H1 (cell line): ENCODE measurements at regions not wholly inside any gene's neighbourhood (a gene's known extent, or its start where the extent isn't known, plus 50 kb on each side); places are given as distances from the start of the nearest gene placed in this dataset.

Source experiments
- CTCF ChIA-PET: fragments of 300-600 bp; sonication (Branson Sonifier 250); formaldehyde crosslinking; loops from one replicate; lab custom pipeline; 2021; ENCODE audit not compliant: partially characterized antibody; lab: Charles Lee
- POLR2A ChIA-PET: fragments of 300-600 bp; sonication (Branson Sonifier 250); formaldehyde crosslinking; loops from one replicate; lab custom pipeline; 2021; ENCODE audit warnings: inconsistent platforms; ENCODE audit not compliant: partially characterized antibody; lab: Charles Lee
- DNase-seq, 2 experiments: peaks; one replicate each; pipeline versions ENCODE4 v3.0.0 to v3.0.0-alpha.2; 2010 to 2022; ENCODE audit warnings: low spot score in 2 of 2, low read depth in 1 of 2, mixed read lengths in 1 of 2
- FAIRE-seq: peaks from 2 replicates; lab custom pipeline; 2011; peaks lifted over from hg19 to GRCh38; lab: Jason Lieb, UNC
- H2AFZ ChIP-seq: 2 replicates; pipeline ENCODE4 v1.8.1; 2012; ENCODE audit warnings: low read length, inconsistent platforms
- H2AK5ac ChIP-seq: 2 replicates; pipeline ENCODE4 v1.6.1; 2013; ENCODE audit warnings: low read depth, low read length
- H2BK120ac ChIP-seq: replicated peaks from 2 replicates; pipeline ENCODE3; 2013; ENCODE audit warnings: low read depth, low read length, inconsistent platforms
- H2BK12ac ChIP-seq: 2 replicates; pipeline ENCODE4 v1.6.1; 2013; ENCODE audit warnings: low read depth, low read length
- H2BK15ac ChIP-seq: 2 replicates; pipeline ENCODE4 v1.6.1; 2013; ENCODE audit warnings: low read length
- H2BK20ac ChIP-seq: 2 replicates; pipeline ENCODE4 v1.6.1; 2013; ENCODE audit warnings: low read length
- H2BK5ac ChIP-seq: 2 replicates; pipeline ENCODE4 v1.6.1; 2013; ENCODE audit warnings: low read depth, low read length
- H3K14ac ChIP-seq: 2 replicates; pipeline ENCODE4 v1.6.1; 2013; ENCODE audit warnings: inconsistent platforms; ENCODE audit not compliant: insufficient read length
- H3K18ac ChIP-seq: 2 replicates; pipeline ENCODE4 v1.6.1; 2013; ENCODE audit warnings: low read length; ENCODE audit errors: extremely low read depth
- H3K23ac ChIP-seq: 2 replicates; pipeline ENCODE4 v1.6.1; 2013; ENCODE audit warnings: inconsistent platforms; ENCODE audit not compliant: insufficient read length
- H3K23me2 ChIP-seq: 2 replicates; pipeline ENCODE4 v1.6.1; 2013; ENCODE audit warnings: low read depth, low read length
- H3K27ac ChIP-seq: 2 replicates; pipeline ENCODE4 v1.6.1; 2011; ENCODE audit warnings: low read depth, low read length, inconsistent platforms
- H3K27me3 ChIP-seq, 4 experiments: replicated peaks in 1 of 4; 1 replicate in 1 of 4; 2 replicates in 3 of 4; pipeline versions ENCODE4 v1.6.1 to v1.8.1; 2011 to 2013; ENCODE audit warnings: low read length in 3 of 4, mild to moderate bottlenecking in 3 of 4, inconsistent platforms in 2 of 4, mixed read lengths in 2 of 4, moderate library complexity in 1 of 4; ENCODE audit not compliant: control insufficient read depth in 3 of 4, insufficient read depth in 3 of 4; ENCODE audit errors: extremely low read depth in 1 of 4
- H3K36me3 ChIP-seq, 4 experiments: 2 replicates each; pipeline versions ENCODE4 v1.6.1 to v1.8.1; 2011 to 2013; ENCODE audit warnings: mild to moderate bottlenecking in 4 of 4, low read length in 3 of 4, moderate library complexity in 2 of 4, control low read depth in 1 of 4, inconsistent platforms in 1 of 4; ENCODE audit not compliant: insufficient read depth in 4 of 4, control insufficient read depth in 2 of 4
- H3K4ac ChIP-seq: replicated peaks from 2 replicates; pipeline ENCODE3; 2013; ENCODE audit warnings: low read length, low read depth, mixed read lengths, inconsistent platforms; ENCODE audit not compliant: insufficient read length
- H3K4me1 ChIP-seq, 4 experiments: replicated peaks in 1 of 4; 1 replicate in 1 of 4; 2 replicates in 3 of 4; pipeline versions ENCODE4 v1.6.1 to v1.8.1; 2011 to 2013; ENCODE audit warnings: low read length in 3 of 4, inconsistent platforms in 2 of 4, mixed read lengths in 1 of 4; ENCODE audit not compliant: insufficient read depth in 4 of 4, control insufficient read depth in 3 of 4
- H3K4me2 ChIP-seq, 2 experiments: 2 replicates each; pipeline versions ENCODE4 v1.6.1 to v1.8.1; 2011 to 2013; ENCODE audit warnings: low read depth in 2 of 2, low read length in 2 of 2, control low read depth in 1 of 2, inconsistent platforms in 1 of 2, mild to moderate bottlenecking in 1 of 2; ENCODE audit not compliant: insufficient read depth in 1 of 2
- H3K4me3 ChIP-seq, 4 experiments: fragments of 200-600, 300-600 bp in 1 of 4; sonication (generic), shearing (Covaris generic), sonication (Bioruptor Twin) in 1 of 4; 2 replicates each; pipeline versions ENCODE4 v1.5.1 to v1.8.1; 2011 to 2016; ENCODE audit warnings: low read length in 4 of 4, low read depth in 3 of 4, control low read depth in 2 of 4, inconsistent platforms in 2 of 4, mild to moderate bottlenecking in 2 of 4, mixed read lengths in 1 of 4, moderate library complexity in 1 of 4; ENCODE audit not compliant: insufficient read depth in 2 of 4; ENCODE audit errors: extremely low read depth in 1 of 4
- H3K56ac ChIP-seq: replicated peaks from 2 replicates; pipeline ENCODE3; 2013; ENCODE audit warnings: low read depth, mild to moderate bottlenecking, mixed read lengths, low read length, inconsistent platforms; ENCODE audit not compliant: insufficient read length
- H3K79me1 ChIP-seq: 2 replicates; pipeline ENCODE4 v1.6.1; 2013; ENCODE audit warnings: low read depth, low read length, control low read depth
- H3K79me2 ChIP-seq, 2 experiments: 2 replicates each; pipeline versions ENCODE4 v1.6.1 to v1.8.1; 2012 to 2013; ENCODE audit warnings: low read length in 2 of 2, mild to moderate bottlenecking in 2 of 2, inconsistent platforms in 1 of 2; ENCODE audit not compliant: insufficient read depth in 2 of 2, control insufficient read depth in 1 of 2
- H3K9ac ChIP-seq, 4 experiments: replicated peaks in 1 of 4; 1 replicate in 1 of 4; 2 replicates in 3 of 4; pipeline versions ENCODE4 v1.6.1 to v1.8.1; 2011 to 2013; ENCODE audit warnings: low read depth in 3 of 4, low read length in 3 of 4, control low read depth in 2 of 4, mild to moderate bottlenecking in 2 of 4, moderate library complexity in 2 of 4, inconsistent platforms in 1 of 4; ENCODE audit errors: extremely low read depth in 1 of 4
- H3K9me3 ChIP-seq, 2 experiments: 2 replicates each; pipeline versions ENCODE4 v1.6.1 to v1.8.1; 2012 to 2013; ENCODE audit warnings: mild to moderate bottlenecking in 2 of 2, moderate library complexity in 2 of 2, control low read depth in 1 of 2, inconsistent platforms in 1 of 2, low read depth in 1 of 2, low read length in 1 of 2, mixed read lengths in 1 of 2; ENCODE audit not compliant: insufficient read depth in 2 of 2
- H4K20me1 ChIP-seq, 2 experiments: replicated peaks in 1 of 2; 2 replicates each; pipeline versions ENCODE3 to v1.8.1; 2011 to 2013; ENCODE audit warnings: inconsistent platforms in 2 of 2, low read length in 2 of 2, mild to moderate bottlenecking in 1 of 2; ENCODE audit not compliant: insufficient read depth in 2 of 2, control insufficient read depth in 1 of 2
- H4K5ac ChIP-seq: 2 replicates; pipeline ENCODE4 v1.6.1; 2013; ENCODE audit warnings: low read length, low read depth, mixed read lengths, inconsistent platforms; ENCODE audit not compliant: insufficient read length
- H4K8ac ChIP-seq: 2 replicates; pipeline ENCODE4 v1.8.0; 2013; ENCODE audit warnings: mild to moderate bottlenecking, moderate library complexity, low read length, inconsistent platforms; ENCODE audit not compliant: insufficient read depth; ENCODE audit errors: extremely low read depth
- H4K91ac ChIP-seq: replicated peaks from 2 replicates; pipeline ENCODE3; 2013; ENCODE audit warnings: low read length, mixed read lengths, inconsistent platforms; ENCODE audit not compliant: insufficient read length
- BACH1 ChIP-seq: IDR thresholded peaks from 2 replicates; pipeline ENCODE4 v1.6.1; 2012; ENCODE audit warnings: low read length, improper control_type of control experiment
- CTBP2 ChIP-seq: IDR thresholded peaks from 2 replicates; pipeline ENCODE4 v1.7.0; 2011; ENCODE audit warnings: borderline replicate concordance, mild to moderate bottlenecking, moderate library complexity, mixed read lengths, low read length; ENCODE audit not compliant: insufficient read depth, insufficient read length
- KDM4A ChIP-seq: IDR thresholded peaks from one replicate; pipeline ENCODE4 v1.7.1; 2012; ENCODE audit warnings: low read depth, mild to moderate bottlenecking, moderate library complexity, low read length, inconsistent platforms; ENCODE audit not compliant: severe bottlenecking
- KDM5A ChIP-seq: fragments of 200-600 bp; IDR thresholded peaks from 2 replicates; pipeline ENCODE4 v1.7.1; 2012; ENCODE audit warnings: mild to moderate bottlenecking, low read length, inconsistent platforms, mixed read lengths
- RAD21 ChIP-seq, 2 experiments: IDR thresholded peaks in 1 of 2; conservative IDR thresholded peaks in 1 of 2; 2 replicates each; pipeline ENCODE4 v1.6.1; 2011; ENCODE audit warnings: low read depth in 2 of 2, low read length in 2 of 2, improper control_type of control experiment in 1 of 2, inconsistent platforms in 1 of 2, mild to moderate bottlenecking in 1 of 2, moderate library complexity in 1 of 2
- RXRA ChIP-seq: IDR thresholded peaks from 2 replicates; pipeline ENCODE4 v1.6.1; 2011; ENCODE audit warnings: low read depth, mild to moderate bottlenecking, low read length, moderate library complexity; ENCODE audit not compliant: insufficient read depth
- SUZ12 ChIP-seq: fragments of 200-600 bp; sonication (generic); IDR thresholded peaks from 2 replicates; pipeline ENCODE4 v1.6.1; 2012; ENCODE audit warnings: mild to moderate bottlenecking, inconsistent platforms, low read length, moderate library complexity, mixed read lengths
- TAF1 ChIP-seq: IDR thresholded peaks from 2 replicates; pipeline ENCODE4 v1.6.1; 2011; ENCODE audit warnings: mild to moderate bottlenecking, low read depth, low read length
- YY1 ChIP-seq: IDR thresholded peaks from 2 replicates; pipeline ENCODE4 v1.6.1; 2011; ENCODE audit warnings: low read depth, mild to moderate bottlenecking, low read length
- WGBS, 2 experiments: shearing (Covaris generic) in 1 of 2; methylation state at CpG; one replicate each; pipeline versions ENCODE4 v1.1.6 to v1.1.7; 2013 to 2015; ENCODE audit warnings: low lambda C conversion rate in 2 of 2, mixed read lengths in 2 of 2, inconsistent platforms in 1 of 2, low coverage in 1 of 2, missing lambda C conversion rate in 1 of 2; ENCODE audit not compliant: insufficient replicate concordance in 2 of 2, insufficient coverage in 1 of 2, insufficient read length in 1 of 2; ENCODE audit errors: extremely low coverage in 1 of 2, missing lambda C conversion rate in 1 of 2; 5-methylcytosine and 5-hydroxymethylcytosine counted together
- TF ChIP-seq, protein P1 (sequence below): IDR thresholded peaks from 2 replicates; pipeline ENCODE4 v1.6.1; 2011; ENCODE audit warnings: low read length, improper control_type of control experiment
- TF ChIP-seq, protein P2 (sequence below): IDR thresholded peaks from 2 replicates; pipeline ENCODE4 v1.6.1; 2012; ENCODE audit warnings: inconsistent platforms

DNA sequence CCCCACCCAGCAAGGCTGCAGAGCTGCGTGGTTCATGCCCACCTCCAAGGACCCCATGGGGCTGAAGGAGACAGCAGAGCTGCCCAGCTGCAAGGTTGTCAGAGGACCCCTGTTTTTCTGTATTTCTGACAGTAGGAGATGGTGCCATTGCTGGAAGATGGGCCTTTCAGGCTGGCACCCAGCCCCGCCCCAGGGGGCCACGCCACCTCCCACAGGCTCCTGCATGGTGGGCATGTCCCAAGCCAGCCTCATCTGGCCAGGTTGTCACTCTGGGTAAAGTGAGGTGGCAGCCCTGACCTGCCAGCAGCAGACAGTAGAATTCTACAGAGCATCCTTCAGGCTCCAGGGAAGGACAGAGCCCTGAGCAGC lies 75.5 kb upstream of the RET start:
- no peak overlapping the region for H3K18ac ChIP-seq
- H4K91ac ChIP-seq = no peak overlapping the region
- H3K4me2 ChIP-seq = no peak overlapping the region
- H3K4me3 ChIP-seq = no peak overlapping the region
- H3K4ac ChIP-seq = no peak overlapping the region
- POLR2A ChIA-PET = interaction anchor here (1.3 kb wide), 1 partner anchor 9 kb away, joined by 3 read pairs; no protein-coding TSS in a partner anchor
- no peak overlapping the region for H2BK120ac ChIP-seq
- H2BK20ac ChIP-seq = 0 out of 2 replicates have a peak overlapping the region, but pooled peaks have one; percentile 32
- H3K14ac ChIP-seq = no peak overlapping the region
- H3K23me2 ChIP-seq = no peaks in the 10 kb centered on the region
- no peak overlapping the region for H2BK12ac ChIP-seq
- H3K27ac ChIP-seq = no peak overlapping the region
- H3K23ac ChIP-seq = no peak overlapping the region
- no peak overlapping the region for H3K9ac ChIP-seq
- TF ChIP-seq KDM4A = no peak
- no peak for TF ChIP-seq KDM5A
- TF ChIP-seq BACH1 = no peak
- no peak for TF ChIP-seq RAD21 (IDR thresholded peaks at IDR 0.05 in 1 of 2, conservative IDR thresholded peaks at IDR 0.05 in 1 of 2; ENCODE audit: low read depth in 2 of 2, low read length in 2 of 2)
- TF ChIP-seq RXRA = no peak
- TF ChIP-seq SUZ12 = no peak
- TF ChIP-seq TAF1 = no peak
- no peak for TF ChIP-seq CTBP2
- TF ChIP-seq YY1 = no peak
- TF ChIP-seq, protein P1, sequence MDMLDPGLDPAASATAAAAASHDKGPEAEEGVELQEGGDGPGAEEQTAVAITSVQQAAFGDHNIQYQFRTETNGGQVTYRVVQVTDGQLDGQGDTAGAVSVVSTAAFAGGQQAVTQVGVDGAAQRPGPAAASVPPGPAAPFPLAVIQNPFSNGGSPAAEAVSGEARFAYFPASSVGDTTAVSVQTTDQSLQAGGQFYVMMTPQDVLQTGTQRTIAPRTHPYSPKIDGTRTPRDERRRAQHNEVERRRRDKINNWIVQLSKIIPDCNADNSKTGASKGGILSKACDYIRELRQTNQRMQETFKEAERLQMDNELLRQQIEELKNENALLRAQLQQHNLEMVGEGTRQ = no peak
- TF ChIP-seq, protein P2, sequence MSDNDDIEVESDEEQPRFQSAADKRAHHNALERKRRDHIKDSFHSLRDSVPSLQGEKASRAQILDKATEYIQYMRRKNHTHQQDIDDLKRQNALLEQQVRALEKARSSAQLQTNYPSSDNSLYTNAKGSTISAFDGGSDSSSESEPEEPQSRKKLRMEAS = no peak
- H4K5ac ChIP-seq = no peak overlapping the region
- no peak overlapping the region for H3K56ac ChIP-seq
- no peaks in the 10 kb centered on the region for H3K36me3 ChIP-seq
- H2BK15ac ChIP-seq = no peak overlapping the region
- no peak overlapping the region for H2AFZ ChIP-seq
- H3K9me3 ChIP-seq = no peaks in the 10 kb centered on the region
- H3K27me3 ChIP-seq = no peaks in the 10 kb centered on the region
- no peaks in the 10 kb centered on the region for H4K20me1 ChIP-seq
- no peak overlapping the region for H2BK5ac ChIP-seq
- DNase-seq (no peak), FAIRE-seq (no peak)
- H2AK5ac ChIP-seq = no peak overlapping the region
- 80% methylated on average over 3 of the region's 3 CpGs; no CpG with 5 or more reads in 1 of the 2 experiments for WGBS, 2 experiments
- no peaks in the 10 kb centered on the region for H3K79me2 ChIP-seq
- peaks cover 0 to 2% (median 0%) of the 10 kb centered on the region in 4 experiments; a peak in 1 of 7 replicates for H3K4me1 ChIP-seq
- no peak overlapping the region for H4K8ac ChIP-seq
- no peaks in the 10 kb centered on the region for H3K79me1 ChIP-seq
- CTCF ChIA-PET = interaction anchor here (1.0 kb wide), 1 partner anchor 30 kb away, joined by 4 read pairs; no protein-coding TSS in a partner anchor
